ENCODE measurements at regions not wholly inside any gene's neighbourhood (a gene's known extent, or its start where the extent isn't known, plus 50 kb on each side); places are given as distances from the start of the nearest gene placed in this dataset.
"Not testable (repeated sequence)": the region's sequence is repeated elsewhere in the genome, so short reads cannot be mapped to it uniquely, and the experiment has no call there.

DNA sequence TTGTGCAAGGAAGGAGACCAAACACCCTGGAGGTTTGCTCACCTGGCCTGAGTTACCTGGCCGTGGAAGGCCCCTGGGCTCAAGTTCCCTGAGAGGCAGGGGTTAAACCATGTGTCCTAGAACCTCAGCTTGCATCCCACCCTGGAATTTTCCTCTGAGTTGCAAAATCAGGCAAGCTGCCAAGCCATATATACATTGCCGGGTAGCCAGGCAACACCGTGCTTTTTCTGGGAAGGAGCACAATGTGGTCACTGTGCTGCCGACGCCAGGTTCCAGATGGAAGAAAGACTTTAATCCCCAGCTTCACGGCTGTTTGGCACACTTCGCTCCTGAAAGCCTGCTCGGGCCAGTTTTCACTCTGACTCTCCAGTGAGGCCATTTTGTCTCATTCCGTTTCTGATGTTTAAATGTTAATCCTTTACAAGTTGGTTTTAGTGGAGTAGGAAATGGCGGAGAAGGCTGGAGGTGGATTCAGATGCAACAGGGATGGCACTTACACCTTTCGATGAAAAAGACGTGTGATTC, 60.1 kb upstream of the PEG3 start:
- Histone ChIP-seq H3K27me3 (ENCODE audit: insufficient read depth, poor library complexity, severe bottlenecking) (no peaks in the 10 kb centered on the region), H3K27ac (replicated peaks) (no peak overlapping the region), H3K4me3 (replicated peaks; ENCODE audit: insufficient read depth, low read length) (no peak overlapping the region)
- no peak for DNase-seq (ENCODE audit: low read depth in 1 of 2, low spot score in 1 of 2)
- no peak for TF ChIP-seq SPI1 (IDR thresholded peaks at IDR 0.05; ENCODE audit: borderline replicate concordance, low read depth)
- no peak for TF ChIP-seq POLR2AphosphoS5 (IDR thresholded peaks at IDR 0.05; ENCODE audit: low read depth)
- TF ChIP-seq, protein P1, sequence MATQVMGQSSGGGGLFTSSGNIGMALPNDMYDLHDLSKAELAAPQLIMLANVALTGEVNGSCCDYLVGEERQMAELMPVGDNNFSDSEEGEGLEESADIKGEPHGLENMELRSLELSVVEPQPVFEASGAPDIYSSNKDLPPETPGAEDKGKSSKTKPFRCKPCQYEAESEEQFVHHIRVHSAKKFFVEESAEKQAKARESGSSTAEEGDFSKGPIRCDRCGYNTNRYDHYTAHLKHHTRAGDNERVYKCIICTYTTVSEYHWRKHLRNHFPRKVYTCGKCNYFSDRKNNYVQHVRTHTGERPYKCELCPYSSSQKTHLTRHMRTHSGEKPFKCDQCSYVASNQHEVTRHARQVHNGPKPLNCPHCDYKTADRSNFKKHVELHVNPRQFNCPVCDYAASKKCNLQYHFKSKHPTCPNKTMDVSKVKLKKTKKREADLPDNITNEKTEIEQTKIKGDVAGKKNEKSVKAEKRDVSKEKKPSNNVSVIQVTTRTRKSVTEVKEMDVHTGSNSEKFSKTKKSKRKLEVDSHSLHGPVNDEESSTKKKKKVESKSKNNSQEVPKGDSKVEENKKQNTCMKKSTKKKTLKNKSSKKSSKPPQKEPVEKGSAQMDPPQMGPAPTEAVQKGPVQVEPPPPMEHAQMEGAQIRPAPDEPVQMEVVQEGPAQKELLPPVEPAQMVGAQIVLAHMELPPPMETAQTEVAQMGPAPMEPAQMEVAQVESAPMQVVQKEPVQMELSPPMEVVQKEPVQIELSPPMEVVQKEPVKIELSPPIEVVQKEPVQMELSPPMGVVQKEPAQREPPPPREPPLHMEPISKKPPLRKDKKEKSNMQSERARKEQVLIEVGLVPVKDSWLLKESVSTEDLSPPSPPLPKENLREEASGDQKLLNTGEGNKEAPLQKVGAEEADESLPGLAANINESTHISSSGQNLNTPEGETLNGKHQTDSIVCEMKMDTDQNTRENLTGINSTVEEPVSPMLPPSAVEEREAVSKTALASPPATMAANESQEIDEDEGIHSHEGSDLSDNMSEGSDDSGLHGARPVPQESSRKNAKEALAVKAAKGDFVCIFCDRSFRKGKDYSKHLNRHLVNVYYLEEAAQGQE (IDR thresholded peaks at IDR 0.05; ENCODE audit: insufficient replicate concordance, low read depth), result no peak

- TF ChIP-seq POLR2AphosphoS5 (IDR thresholded peaks at IDR 0.05; ENCODE audit: low read depth) (no peak), SPI1 (IDR thresholded peaks at IDR 0.05; ENCODE audit: borderline replicate concordance, low read depth) (no peak), CTCF (IDR thresholded peaks at IDR 0.05; ENCODE audit: insufficient read depth, low read length) (no peak), GABPA (IDR thresholded peaks at IDR 0.05; ENCODE audit: low read depth) (no peak)
- TF ChIP-seq, protein P1 (IDR thresholded peaks at IDR 0.05; ENCODE audit: insufficient replicate concordance, low read depth), result no peak
- H3K27ac ChIP-seq (replicated peaks), result no peak overlapping the region
Measured at GRCh38 chr19:56905631-56906150, 65.2 kb upstream of the PEG3 start.

DNA sequence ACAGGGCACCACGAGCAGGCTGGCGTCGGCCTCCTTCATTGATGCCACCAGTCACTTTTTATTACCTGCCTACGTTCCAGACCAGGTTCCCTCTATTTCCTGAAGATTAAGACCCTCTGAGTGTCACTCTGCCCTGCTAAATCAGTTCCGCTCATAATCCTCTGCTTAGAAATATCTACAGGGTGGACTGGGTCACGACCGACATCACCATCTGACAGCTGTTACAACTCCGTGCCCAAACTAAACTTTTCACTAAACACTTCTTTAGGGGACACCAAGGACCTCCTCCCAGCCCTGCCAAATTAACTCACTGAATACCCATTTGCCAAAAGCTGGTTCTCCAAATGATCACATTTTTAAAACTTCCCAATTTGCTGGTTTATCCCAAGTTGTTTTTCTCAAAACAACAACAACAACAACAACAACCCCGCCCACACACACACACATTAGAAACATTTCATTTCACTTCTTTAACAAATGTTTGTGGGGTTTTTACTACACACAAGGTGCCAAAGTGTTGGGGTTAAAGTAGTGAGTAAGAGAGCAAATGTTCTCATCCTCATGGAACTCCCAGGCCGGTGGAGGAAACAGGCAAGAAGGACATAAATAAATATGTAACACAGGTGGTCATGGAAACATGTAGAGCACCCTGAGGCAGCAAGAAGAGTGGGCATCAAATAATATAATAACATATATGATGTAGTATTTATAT, 72.0 kb upstream of the PEG3 start:
- H3K27ac ChIP-seq (replicated peaks), result no peak overlapping the region
- TF ChIP-seq SPI1 (IDR thresholded peaks at IDR 0.05; ENCODE audit: borderline replicate concordance, low read depth) (no peak), CTCF (IDR thresholded peaks at IDR 0.05; ENCODE audit: insufficient read depth, low read length) (no peak), GABPA (IDR thresholded peaks at IDR 0.05; ENCODE audit: low read depth) (no peak), POLR2AphosphoS5 (IDR thresholded peaks at IDR 0.05; ENCODE audit: low read depth) (no peak)
- TF ChIP-seq, protein P1 (IDR thresholded peaks at IDR 0.05; ENCODE audit: insufficient replicate concordance, low read depth), result no peak
- no peak overlapping the region for H3K4me3 ChIP-seq (replicated peaks; ENCODE audit: insufficient read depth, low read length)
- H3K27me3 ChIP-seq (ENCODE audit: insufficient read depth, poor library complexity, severe bottlenecking), result no peaks in the 10 kb centered on the region
- DNase-seq (ENCODE audit: low read depth in 1 of 2, low spot score in 1 of 2), result no peak

More at GRCh38 chr19:56905631-56906150, 65.2 kb upstream of the PEG3 start:
- DNase-seq (ENCODE audit: low read depth in 1 of 2, low spot score in 1 of 2), result no peak
- Histone ChIP-seq H3K4me3 (replicated peaks; ENCODE audit: insufficient read depth, low read length) (no peak overlapping the region), H3K27me3 (ENCODE audit: insufficient read depth, poor library complexity, severe bottlenecking) (no peaks in the 10 kb centered on the region)

GRCh38 chr19:56913113-56913455, 72.6 kb upstream of the PEG3 start:
- DNase-seq (ENCODE audit: low read depth in 1 of 2, low spot score in 1 of 2); H3K27ac ChIP-seq (replicated peaks); H3K27me3 ChIP-seq (ENCODE audit: insufficient read depth, poor library complexity, severe bottlenecking); H3K4me3 ChIP-seq (replicated peaks; ENCODE audit: insufficient read depth, low read length): not testable (repeated sequence)
